Subcutaneous abdominal adipose tissue (tissue), 5 donors: ENCODE measurements at regions not wholly inside any gene's neighbourhood (a gene's known extent, or its start where the extent isn't known, plus 50 kb on each side); places are given as distances from the start of the nearest gene placed in this dataset.

Experiments used
- H3K27ac ChIP-seq: one replicate; pipeline ENCODE4 v1.7.0; 2013; ENCODE audit warnings: low read depth, mild to moderate bottlenecking, inconsistent platforms, low read length, moderate library complexity
- H3K27me3 ChIP-seq, 5 donors: one replicate each; pipeline ENCODE4 v1.7.0; 2013; ENCODE audit warnings: low read length in 5 of 5, inconsistent platforms in 1 of 5; ENCODE audit not compliant: control insufficient read depth in 5 of 5, insufficient read depth in 4 of 5
- H3K36me3 ChIP-seq, 5 donors: one replicate each; pipeline ENCODE4 v1.7.0; 2013; ENCODE audit warnings: low read length in 5 of 5; ENCODE audit not compliant: control insufficient read depth in 5 of 5, insufficient read depth in 5 of 5
- H3K4me1 ChIP-seq, 5 donors: one replicate each; pipeline ENCODE4 v1.7.0; 2013; ENCODE audit warnings: low read length in 5 of 5, mild to moderate bottlenecking in 3 of 5, moderate library complexity in 1 of 5; ENCODE audit not compliant: control insufficient read depth in 5 of 5, insufficient read depth in 5 of 5
- H3K4me3 ChIP-seq, 5 donors: one replicate each; pipeline ENCODE4 v1.7.0; 2013; ENCODE audit warnings: low read length in 5 of 5, low read depth in 1 of 5
- H3K9ac ChIP-seq, 5 donors: one replicate each; pipeline ENCODE4 v1.7.0; 2013; ENCODE audit warnings: low read length in 5 of 5, mild to moderate bottlenecking in 4 of 5, moderate library complexity in 3 of 5
- H3K9me3 ChIP-seq, 5 donors: one replicate each; pipeline ENCODE4 v1.7.0; 2013; ENCODE audit warnings: low read length in 5 of 5; ENCODE audit not compliant: control insufficient read depth in 5 of 5
- donor health status: healthy.
- donor health status: healthy.
- donor health status: healthy.
- donor health status: healthy.
- donor health status: healthy.

GRCh38 chr12:128155571-128155970 is 111.4 kb upstream of the TMEM132C start:
- no peaks in the 10 kb centered on the region for H3K9me3 ChIP-seq
- no peak overlapping the region for H3K27ac ChIP-seq
- no peaks in the 10 kb centered on the region for H3K36me3 ChIP-seq
- peaks cover 0 to 6% (median 0%) of the 10 kb centered on the region in 5 donors for H3K4me1 ChIP-seq
- H3K9ac ChIP-seq = no peak overlapping the region
- H3K27me3 ChIP-seq = peaks cover 0 to 3% (median 2%) of the 10 kb centered on the region in 5 donors
- no peak overlapping the region for H3K4me3 ChIP-seq

DNA sequence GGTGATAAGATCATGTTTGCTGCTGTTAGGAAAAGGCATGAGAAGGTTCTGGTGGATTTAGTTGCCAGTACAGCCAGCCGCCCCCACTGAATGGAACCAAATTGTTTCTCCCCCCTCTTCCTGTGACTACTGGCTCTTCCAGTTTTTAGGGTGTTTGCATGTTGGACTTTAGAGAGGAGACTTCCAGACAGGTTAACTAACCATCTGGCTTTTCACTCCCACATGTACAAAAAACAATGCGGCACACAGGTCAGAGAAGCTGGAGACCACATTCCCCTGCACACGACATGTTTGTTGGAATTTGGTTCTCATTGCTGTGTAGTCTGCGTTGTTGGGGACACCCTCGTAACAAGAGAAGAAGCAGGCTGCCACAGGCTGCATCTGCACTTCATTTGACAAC is 103.9 kb upstream of the TMEM132C start:
- peaks cover 0 to 4% (median 0%) of the 10 kb centered on the region in 5 donors for H3K9me3 ChIP-seq
- H3K4me1 ChIP-seq = peaks cover 0 to 7% (median 0%) of the 10 kb centered on the region in 5 donors
- H3K4me3 ChIP-seq = no peak overlapping the region
- H3K36me3 ChIP-seq = no peaks in the 10 kb centered on the region
- no peak overlapping the region for H3K27ac ChIP-seq
- H3K9ac ChIP-seq = no peak overlapping the region
- no peaks in the 10 kb centered on the region for H3K27me3 ChIP-seq

DNA sequence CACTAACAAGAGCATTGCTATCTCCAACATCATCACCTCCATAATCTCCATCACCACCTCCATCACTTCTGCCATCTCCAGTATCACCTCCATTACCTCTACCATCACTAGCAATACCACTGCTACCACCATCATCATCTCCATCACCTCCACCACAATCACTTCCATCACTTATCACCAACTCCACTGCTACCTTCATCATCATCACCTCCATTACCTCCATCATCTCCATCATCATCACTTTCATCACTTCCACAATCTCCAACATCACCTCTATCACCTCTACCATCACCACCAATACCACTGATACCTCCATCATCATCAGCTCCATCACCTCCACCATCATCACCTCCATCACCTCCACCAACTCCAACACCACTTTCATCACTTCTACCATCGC is 102.4 kb upstream of the TMEM132C start:
- H3K4me3 ChIP-seq = no peak overlapping the region
- no peak overlapping the region for H3K27ac ChIP-seq

DNA sequence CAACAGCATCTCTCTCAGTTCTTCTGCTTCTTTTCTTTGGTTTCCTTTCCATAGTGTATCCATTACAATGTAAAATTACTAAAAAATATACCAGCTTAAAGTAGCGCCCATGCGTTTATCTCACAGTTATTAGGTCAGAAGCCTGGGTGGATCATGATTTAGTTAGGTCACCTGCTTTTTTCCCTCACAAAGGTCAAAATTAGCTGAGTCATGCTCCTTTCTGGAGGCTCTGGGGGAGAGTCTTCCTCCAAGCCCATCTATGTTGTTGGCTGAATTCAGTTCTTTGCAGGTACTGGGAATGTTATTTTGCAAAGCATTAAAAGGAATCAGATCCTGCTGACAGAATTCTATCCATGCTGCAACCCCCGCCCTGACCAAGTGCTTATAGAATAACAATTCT is 101.6 kb upstream of the TMEM132C start:
- Histone ChIP-seq H3K27ac (no peak overlapping the region), H3K4me3 (no peak overlapping the region), H3K9me3 (peaks cover 0 to 4% (median 0%) of the 10 kb centered on the region in 5 donors), H3K4me1 (peaks cover 0 to 4% (median 0%) of the 10 kb centered on the region in 5 donors), H3K36me3 (no peaks in the 10 kb centered on the region), H3K27me3 (peaks cover 0 to 3% (median 0%) of the 10 kb centered on the region in 5 donors), H3K9ac (no peak overlapping the region)

More for the DNA sequence above, 102.4 kb upstream of the TMEM132C start:
- Histone ChIP-seq H3K27me3 (no peaks in the 10 kb centered on the region), H3K4me1 (peaks cover 0 to 7% (median 0%) of the 10 kb centered on the region in 5 donors), H3K9me3 (peaks cover 0 to 4% (median 0%) of the 10 kb centered on the region in 5 donors), H3K9ac (no peak overlapping the region), H3K36me3 (no peaks in the 10 kb centered on the region)

DNA sequence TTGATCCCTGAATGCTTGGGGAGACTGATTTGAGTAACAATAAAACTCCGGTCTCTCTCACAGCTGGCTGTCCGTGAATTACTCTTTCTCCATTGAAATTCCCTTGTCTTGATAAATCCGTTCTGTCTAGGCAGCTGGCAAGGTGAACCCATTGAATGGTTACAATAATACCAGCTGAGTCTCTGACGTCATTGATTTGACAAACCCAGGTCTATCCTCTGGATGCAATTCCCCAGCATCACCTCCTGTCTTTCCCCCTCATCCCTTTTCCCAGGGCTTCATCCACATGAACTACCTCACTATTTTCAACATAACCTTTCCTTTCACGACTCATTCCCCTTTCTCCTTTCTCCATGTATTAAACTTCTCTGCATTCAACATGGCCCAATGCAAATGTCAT is 98.7 kb upstream of the TMEM132C start:
- H3K36me3 ChIP-seq = no peaks in the 10 kb centered on the region
- no peak overlapping the region for H3K4me3 ChIP-seq
- H3K27me3 ChIP-seq = peaks cover 0 to 3% (median 0%) of the 10 kb centered on the region in 5 donors
- H3K4me1 ChIP-seq = no peaks in the 10 kb centered on the region
- H3K27ac ChIP-seq = no peak overlapping the region
- H3K9ac ChIP-seq = no peak overlapping the region
- H3K9me3 ChIP-seq = peaks cover 0 to 4% (median 0%) of the 10 kb centered on the region in 5 donors

DNA sequence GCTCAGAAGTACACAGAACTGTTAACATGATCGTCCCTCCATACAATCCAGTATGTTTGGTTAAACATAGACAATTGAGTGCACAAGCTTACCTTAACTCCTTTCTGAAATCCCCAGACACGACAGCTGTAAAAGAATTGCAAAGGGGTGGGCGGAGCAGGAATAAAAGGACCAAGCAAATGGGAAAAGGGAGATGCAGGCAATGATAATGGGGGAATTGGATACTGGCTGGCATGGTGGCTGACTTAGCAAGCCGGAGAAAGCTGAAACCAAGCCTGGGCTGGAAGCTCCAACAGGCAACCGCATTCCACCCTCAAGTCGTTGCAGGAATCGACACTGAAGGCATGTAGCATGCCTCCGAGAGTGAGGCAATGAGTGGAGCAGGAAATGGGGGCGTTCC is 96.8 kb upstream of the TMEM132C start:
- Histone ChIP-seq H3K4me3 (no peak overlapping the region), H3K9me3 (no peaks in the 10 kb centered on the region), H3K27ac (no peak overlapping the region), H3K27me3 (peaks cover 0 to 3% (median 0%) of the 10 kb centered on the region in 5 donors), H3K4me1 (no peaks in the 10 kb centered on the region), H3K36me3 (no peaks in the 10 kb centered on the region), H3K9ac (no peak overlapping the region)

GRCh38 chr12:128178565-128178964 is 88.4 kb upstream of the TMEM132C start:
- H3K27me3 ChIP-seq = no peaks in the 10 kb centered on the region
- H3K4me1 ChIP-seq = no peaks in the 10 kb centered on the region
- H3K9me3 ChIP-seq = no peaks in the 10 kb centered on the region
- no peak overlapping the region for H3K27ac ChIP-seq
- H3K9ac ChIP-seq = no peak overlapping the region
- H3K4me3 ChIP-seq = no peak overlapping the region
- no peaks in the 10 kb centered on the region for H3K36me3 ChIP-seq

DNA sequence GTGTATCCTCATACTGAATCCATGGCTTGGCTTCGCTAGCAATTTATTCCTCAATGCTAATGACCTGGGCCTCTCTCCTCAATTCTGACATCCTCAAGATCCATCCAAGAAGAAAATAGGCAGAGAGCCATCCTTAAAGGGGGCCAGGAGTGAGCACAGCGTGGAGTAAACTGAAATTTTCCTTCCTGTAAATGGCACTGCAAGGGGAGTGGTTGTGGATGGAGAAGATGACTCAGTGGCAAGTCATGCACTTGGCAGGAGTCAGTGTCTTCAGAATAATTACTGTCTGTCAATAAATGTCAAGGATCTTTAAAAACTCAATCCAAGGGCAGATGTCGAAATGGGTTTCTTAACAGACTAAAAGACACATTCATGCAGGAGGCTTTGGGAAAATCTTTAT is 88.0 kb upstream of the TMEM132C start:
- Histone ChIP-seq H3K9me3 (no peaks in the 10 kb centered on the region), H3K27ac (no peak overlapping the region), H3K4me3 (no peak overlapping the region), H3K27me3 (no peaks in the 10 kb centered on the region), H3K4me1 (no peaks in the 10 kb centered on the region), H3K36me3 (no peaks in the 10 kb centered on the region), H3K9ac (no peak overlapping the region)

GRCh38 chr12:128180166-128180565 is 86.8 kb upstream of the TMEM132C start:
- H3K27ac ChIP-seq = no peak overlapping the region
- no peaks in the 10 kb centered on the region for H3K4me1 ChIP-seq
- H3K36me3 ChIP-seq = no peaks in the 10 kb centered on the region
- H3K9ac ChIP-seq = no peak overlapping the region
- H3K27me3 ChIP-seq = no peaks in the 10 kb centered on the region
- H3K9me3 ChIP-seq = no peaks in the 10 kb centered on the region
- no peak overlapping the region for H3K4me3 ChIP-seq

GRCh38 chr12:128190052-128190451 is 76.9 kb upstream of the TMEM132C start:
- H3K36me3 ChIP-seq = no peaks in the 10 kb centered on the region
- H3K4me1 ChIP-seq = peaks cover 2 to 9% (median 5%) of the 10 kb centered on the region in 5 donors
- H3K9me3 ChIP-seq = peaks cover 0 to 5% (median 0%) of the 10 kb centered on the region in 5 donors
- no peak overlapping the region for H3K27ac ChIP-seq
- no peak overlapping the region for H3K4me3 ChIP-seq
- no peak overlapping the region for H3K9ac ChIP-seq
- peaks cover 0 to 7% (median 2%) of the 10 kb centered on the region in 5 donors for H3K27me3 ChIP-seq

GRCh38 chr12:128190614-128191013 is 76.4 kb upstream of the TMEM132C start:
- H3K4me3 ChIP-seq = no peak overlapping the region
- H3K4me1 ChIP-seq = peaks cover 2 to 9% (median 5%) of the 10 kb centered on the region in 5 donors
- no peaks in the 10 kb centered on the region for H3K36me3 ChIP-seq
- H3K27me3 ChIP-seq = peaks cover 0 to 7% (median 2%) of the 10 kb centered on the region in 5 donors
- H3K9ac ChIP-seq = no peak overlapping the region
- H3K9me3 ChIP-seq = peaks cover 0 to 5% (median 0%) of the 10 kb centered on the region in 5 donors
- no peak overlapping the region for H3K27ac ChIP-seq
